Erythroblast (primary cell): ENCODE measurements at regions not wholly inside any gene's neighbourhood (a gene's known extent, or its start where the extent isn't known, plus 50 kb on each side); places are given as distances from the start of the nearest gene placed in this dataset.

Experiments used
- GATA1 ChIP-seq: IDR thresholded peaks from 2 replicates; pipeline ENCODE4 v1.6.1; 2011; ENCODE audit warnings: low read depth, mild to moderate bottlenecking, control low read depth, low read length, moderate library complexity
- POLR2A ChIP-seq: IDR thresholded peaks from 2 replicates; pipeline ENCODE4 v1.6.1; 2011; ENCODE audit warnings: mild to moderate bottlenecking, low read length

DNA sequence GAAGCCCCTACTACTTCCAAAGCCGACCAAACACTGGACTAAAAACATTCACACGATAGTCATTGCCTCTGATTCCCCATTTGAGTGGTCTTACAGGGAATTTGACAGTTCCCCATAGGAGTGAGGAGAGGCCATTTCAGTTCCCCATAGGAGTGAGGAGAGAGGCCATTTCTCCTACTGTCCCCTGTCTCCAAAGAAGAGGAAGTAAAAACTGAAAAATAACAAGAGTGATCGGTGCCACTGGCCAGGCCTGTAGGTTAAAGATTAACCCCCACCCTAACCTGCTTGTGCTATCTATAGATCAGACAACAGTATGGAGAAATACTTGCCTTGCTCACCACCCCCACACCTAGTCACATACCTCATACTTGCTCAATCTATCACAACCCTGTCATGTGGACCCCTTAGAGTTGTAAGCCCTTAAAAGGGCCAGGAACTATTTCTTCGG, 204.0 kb upstream of the MOCS1 start:
- TF ChIP-seq POLR2A = no peak
- TF ChIP-seq GATA1 = no peak
